ENCODE measurements at regions not wholly inside any gene's neighbourhood (a gene's known extent, or its start where the extent isn't known, plus 50 kb on each side); places are given as distances from the start of the nearest gene placed in this dataset.

DNA sequence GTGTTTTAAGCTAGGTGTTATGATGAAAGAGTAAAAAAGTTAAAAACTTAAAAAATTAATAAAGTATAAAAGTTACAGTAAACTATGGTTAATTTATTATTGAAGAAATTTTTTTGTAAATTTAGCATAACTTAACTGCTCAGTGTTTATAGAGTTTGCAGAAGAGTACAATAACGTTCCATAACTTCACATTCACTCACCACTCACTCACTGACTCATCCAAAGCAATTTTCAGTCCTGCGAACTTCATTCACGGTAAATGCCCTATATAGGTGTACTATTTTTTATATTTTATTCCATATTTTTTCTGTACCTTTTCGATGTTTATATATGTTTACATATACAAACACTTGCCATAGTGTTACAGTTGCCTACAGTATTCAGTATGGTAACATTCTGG lies 694.8 kb upstream of the SLC39A10 start:
- Histone ChIP-seq H3K4me3 (no peak overlapping the region), H3K4me1 (replicated peaks) (no peaks in the 10 kb centered on the region), H3K27me3 (replicated peaks) (no peaks in the 10 kb centered on the region), H3K27ac (no peak overlapping the region), H3K9me3 (replicated peaks) (no peaks in the 10 kb centered on the region), H3K36me3 (no peaks in the 10 kb centered on the region)
- DNase-seq (ENCODE audit: low read depth in 1 of 2, low spot score in 2 of 2), result no peak

DNA sequence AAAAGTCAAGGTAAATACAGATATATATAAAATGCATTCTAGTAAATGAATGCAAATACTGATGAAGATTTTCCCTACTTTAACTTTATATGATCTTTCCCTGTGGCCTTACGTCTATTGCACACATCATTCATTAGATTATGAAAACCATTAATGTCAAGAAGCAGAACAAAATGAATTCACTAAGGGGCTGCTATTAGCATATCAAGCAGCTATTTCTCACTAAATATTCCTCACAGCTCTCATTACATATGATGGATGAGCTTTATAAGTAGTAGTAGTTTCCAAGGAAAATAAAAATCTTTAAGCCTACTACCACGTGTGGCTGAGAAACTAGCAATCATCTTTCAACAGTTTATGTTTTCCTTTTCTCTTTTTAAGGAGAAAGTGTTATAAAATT lies 702.8 kb upstream of the SLC39A10 start:
- no peak for DNase-seq (ENCODE audit: low read depth in 1 of 2, low spot score in 2 of 2)

DNA sequence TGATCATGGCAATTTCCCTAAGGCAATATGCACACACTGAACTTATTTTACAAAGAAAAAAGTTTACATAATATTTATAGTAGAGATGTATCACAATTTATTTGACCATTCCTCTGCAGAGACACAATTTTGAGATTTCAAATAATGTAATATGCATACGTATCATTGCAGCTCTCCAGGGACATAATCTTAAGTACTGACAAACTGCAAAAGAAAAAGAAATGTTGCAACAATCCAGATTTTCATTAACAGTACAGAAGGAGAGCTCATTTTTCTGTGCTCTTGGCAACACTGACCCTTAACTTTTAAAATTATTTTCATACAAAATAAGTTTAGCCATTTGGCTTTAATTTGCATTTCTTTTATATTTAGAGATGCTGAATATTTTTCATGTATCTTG lies 710.2 kb upstream of the SLC39A10 start:
- DNase-seq (ENCODE audit: low read depth in 1 of 2, low spot score in 2 of 2), result no peak
- no peaks in the 10 kb centered on the region for H3K4me1 ChIP-seq (replicated peaks)
- H3K9me3 ChIP-seq (replicated peaks), result no peaks in the 10 kb centered on the region
- no peak overlapping the region for H3K4me3 ChIP-seq
- H3K27me3 ChIP-seq (replicated peaks), result no peaks in the 10 kb centered on the region
- H3K27ac ChIP-seq, result no peak overlapping the region
- H3K36me3 ChIP-seq, result no peaks in the 10 kb centered on the region

More for the DNA sequence above, 702.8 kb upstream of the SLC39A10 start:
- Histone ChIP-seq H3K27ac (no peak overlapping the region), H3K36me3 (no peaks in the 10 kb centered on the region), H3K27me3 (replicated peaks) (no peaks in the 10 kb centered on the region), H3K4me3 (no peak overlapping the region), H3K4me1 (replicated peaks) (no peaks in the 10 kb centered on the region), H3K9me3 (replicated peaks) (no peaks in the 10 kb centered on the region)

DNA sequence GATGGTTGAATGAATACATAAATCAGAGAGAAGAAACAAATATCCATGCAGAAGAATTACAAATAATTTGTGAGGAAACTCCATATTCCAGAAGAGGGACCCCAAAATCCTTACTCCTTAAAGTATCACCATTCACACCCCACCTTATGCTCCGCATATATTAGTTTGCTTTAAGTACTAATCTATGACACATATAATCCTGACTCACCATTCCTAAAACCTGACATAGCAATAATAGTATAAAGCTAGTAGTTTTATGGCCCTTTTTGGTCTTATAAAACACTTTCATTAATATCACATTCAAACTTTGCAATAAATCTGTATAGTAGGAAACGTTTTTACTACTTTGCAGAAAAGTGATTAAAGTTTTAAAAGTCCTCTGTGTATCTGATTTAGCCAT lies 719.0 kb upstream of the SLC39A10 start:
- H3K4me1 ChIP-seq (replicated peaks), result no peaks in the 10 kb centered on the region
- no peaks in the 10 kb centered on the region for H3K36me3 ChIP-seq
- no peak overlapping the region for H3K4me3 ChIP-seq
- no peaks in the 10 kb centered on the region for H3K27me3 ChIP-seq (replicated peaks)
- H3K27ac ChIP-seq, result no peak overlapping the region
- no peak for DNase-seq (ENCODE audit: low read depth in 1 of 2, low spot score in 2 of 2)
- no peaks in the 10 kb centered on the region for H3K9me3 ChIP-seq (replicated peaks)

DNA sequence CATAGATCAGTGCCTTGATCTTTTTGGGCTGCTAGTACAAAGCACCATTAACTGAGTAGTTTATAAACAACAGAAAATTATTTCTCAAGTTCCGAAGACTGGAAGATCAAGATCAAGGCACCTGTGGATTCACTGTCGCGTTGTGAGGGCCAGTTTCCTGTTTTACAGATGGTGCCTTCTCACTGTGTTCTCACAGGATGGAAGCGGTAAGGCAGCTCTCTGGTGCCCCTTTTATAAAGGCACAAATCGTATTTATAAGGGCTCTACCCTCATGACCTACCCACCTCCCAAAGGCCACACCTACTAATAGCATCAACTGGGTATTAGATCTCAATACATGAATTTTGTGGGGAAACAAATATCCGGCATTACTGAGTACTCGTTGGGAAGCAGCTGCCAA lies 729.5 kb upstream of the SLC39A10 start:
- no peaks in the 10 kb centered on the region for H3K4me1 ChIP-seq (replicated peaks)
- no peak overlapping the region for H3K4me3 ChIP-seq
- H3K27me3 ChIP-seq (replicated peaks), result no peaks in the 10 kb centered on the region
- H3K9me3 ChIP-seq (replicated peaks), result no peaks in the 10 kb centered on the region
- H3K36me3 ChIP-seq, result no peaks in the 10 kb centered on the region
- no peak overlapping the region for H3K27ac ChIP-seq
- no peak for DNase-seq (ENCODE audit: low read depth in 1 of 2, low spot score in 2 of 2)

DNA sequence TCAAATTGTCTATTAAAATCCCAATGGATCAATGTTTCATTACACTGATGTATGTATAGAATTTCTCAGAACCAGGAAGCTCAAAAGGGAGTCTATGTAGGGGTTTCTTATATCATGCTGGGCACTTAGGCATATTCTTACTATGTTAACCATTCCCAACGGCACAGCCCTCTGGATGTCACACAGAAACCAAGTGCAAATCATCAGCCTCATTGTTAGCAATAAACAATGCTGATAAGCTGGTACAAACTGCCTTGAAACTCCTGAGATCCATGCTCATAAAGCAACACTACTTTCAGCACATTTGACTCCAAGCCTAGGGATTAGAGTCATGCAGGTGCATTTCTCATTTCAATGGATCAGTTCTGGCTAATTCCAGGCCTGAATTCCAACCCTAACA lies 730.2 kb upstream of the SLC39A10 start:
- DNase-seq (ENCODE audit: low read depth in 1 of 2, low spot score in 2 of 2), result no peak
- H3K36me3 ChIP-seq, result no peaks in the 10 kb centered on the region
- no peaks in the 10 kb centered on the region for H3K9me3 ChIP-seq (replicated peaks)
- H3K4me3 ChIP-seq, result no peak overlapping the region
- no peaks in the 10 kb centered on the region for H3K4me1 ChIP-seq (replicated peaks)
- H3K27ac ChIP-seq, result no peak overlapping the region
- H3K27me3 ChIP-seq (replicated peaks), result no peaks in the 10 kb centered on the region

DNA sequence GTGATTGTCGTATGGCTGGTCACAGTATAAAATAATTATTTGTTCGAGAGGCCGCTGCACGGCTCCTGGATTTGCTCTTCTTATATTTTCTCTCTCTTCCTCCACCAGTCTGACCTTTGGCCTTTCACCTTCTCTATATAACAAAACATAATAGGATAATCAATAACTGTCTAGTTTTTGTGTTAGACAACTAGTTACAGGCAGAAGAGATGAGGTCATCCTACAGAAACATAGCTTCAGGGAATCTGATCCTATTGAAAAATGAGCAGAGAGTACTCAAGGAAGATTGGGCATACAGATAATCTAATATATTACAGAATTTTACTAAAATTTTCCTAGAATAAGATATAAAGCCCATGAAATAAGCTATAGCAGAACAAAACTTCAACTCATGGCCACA lies 731.3 kb upstream of the SLC39A10 start:
- Histone ChIP-seq H3K9me3 (replicated peaks) (no peaks in the 10 kb centered on the region), H3K4me3 (no peak overlapping the region), H3K27ac (no peak overlapping the region), H3K4me1 (replicated peaks) (no peaks in the 10 kb centered on the region), H3K27me3 (replicated peaks) (no peaks in the 10 kb centered on the region), H3K36me3 (no peaks in the 10 kb centered on the region)
- DNase-seq (ENCODE audit: low read depth in 1 of 2, low spot score in 2 of 2), result no peak

DNA sequence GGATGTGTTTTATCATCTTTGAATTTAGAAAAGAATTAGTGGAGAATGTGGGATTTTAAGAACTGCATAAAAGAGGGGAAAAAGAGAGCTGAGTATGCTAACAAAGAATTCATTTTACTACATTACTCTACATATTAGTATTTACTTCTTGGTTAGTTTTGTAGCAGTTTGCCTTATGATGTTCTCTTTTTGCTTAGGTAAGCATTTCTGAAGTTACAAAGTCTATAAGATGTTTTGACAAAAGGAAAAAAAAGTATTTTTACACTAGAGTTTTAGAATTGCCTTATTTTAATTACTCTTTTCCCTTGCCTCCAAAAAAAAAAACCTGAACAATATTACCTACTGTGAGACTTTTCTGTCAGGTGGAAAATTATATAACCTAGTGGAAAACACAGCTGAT lies 739.5 kb upstream of the SLC39A10 start:
- Histone ChIP-seq H3K36me3 (no peaks in the 10 kb centered on the region), H3K9me3 (replicated peaks) (peaks cover 5% of the 10 kb centered on the region), H3K27me3 (replicated peaks) (no peaks in the 10 kb centered on the region), H3K4me3 (no peak overlapping the region), H3K27ac (no peak overlapping the region), H3K4me1 (replicated peaks) (no peaks in the 10 kb centered on the region)
- no peak for DNase-seq (ENCODE audit: low read depth in 1 of 2, low spot score in 2 of 2)

DNA sequence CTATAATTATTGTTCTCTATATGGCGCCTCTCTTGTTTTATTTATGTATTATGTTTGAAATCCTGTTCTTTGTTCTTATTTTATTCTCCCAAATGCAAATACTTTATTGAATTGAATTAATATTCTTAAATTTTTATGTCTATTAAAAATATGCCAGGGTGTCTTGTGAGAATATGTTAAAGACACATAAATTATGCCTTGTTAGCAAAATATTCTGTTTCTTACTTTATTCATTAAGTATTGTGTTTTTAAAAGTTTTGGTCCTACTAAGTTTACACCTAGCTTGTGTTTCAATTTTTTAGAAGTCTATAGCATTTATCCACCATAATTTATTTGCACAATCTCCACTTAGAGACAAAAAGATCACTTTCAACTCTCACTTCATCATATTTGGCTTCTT lies 741.5 kb upstream of the SLC39A10 start:
- no peaks in the 10 kb centered on the region for H3K4me1 ChIP-seq (replicated peaks)
- H3K9me3 ChIP-seq (replicated peaks), result peaks cover 5% of the 10 kb centered on the region
- H3K4me3 ChIP-seq, result no peak overlapping the region
- no peaks in the 10 kb centered on the region for H3K27me3 ChIP-seq (replicated peaks)
- no peak overlapping the region for H3K27ac ChIP-seq
- no peaks in the 10 kb centered on the region for H3K36me3 ChIP-seq
- no peak for DNase-seq (ENCODE audit: low read depth in 1 of 2, low spot score in 2 of 2)

DNA sequence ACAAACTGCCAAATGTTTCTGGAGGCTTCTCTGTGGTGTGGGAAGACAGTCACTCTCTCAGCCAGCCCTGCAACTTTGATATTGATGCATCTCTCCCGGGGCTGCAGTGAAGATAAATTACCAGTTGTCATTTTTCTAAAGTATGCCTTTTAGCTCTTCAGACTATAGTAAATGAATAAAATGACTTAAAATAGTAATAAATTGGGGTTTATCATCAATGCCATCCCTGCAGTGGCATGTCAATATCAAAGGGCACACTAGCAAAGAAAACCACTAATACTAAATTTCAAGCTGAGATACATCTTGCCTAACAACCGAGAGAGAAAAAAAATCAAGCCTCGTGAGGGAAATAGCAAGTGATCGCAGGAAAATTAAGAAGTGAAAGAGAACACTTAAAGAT lies 749.5 kb upstream of the SLC39A10 start:
- Histone ChIP-seq H3K4me1 (replicated peaks) (no peaks in the 10 kb centered on the region), H3K36me3 (no peaks in the 10 kb centered on the region)
- DNase-seq (ENCODE audit: low read depth in 1 of 2, low spot score in 2 of 2), result no peak

DNA sequence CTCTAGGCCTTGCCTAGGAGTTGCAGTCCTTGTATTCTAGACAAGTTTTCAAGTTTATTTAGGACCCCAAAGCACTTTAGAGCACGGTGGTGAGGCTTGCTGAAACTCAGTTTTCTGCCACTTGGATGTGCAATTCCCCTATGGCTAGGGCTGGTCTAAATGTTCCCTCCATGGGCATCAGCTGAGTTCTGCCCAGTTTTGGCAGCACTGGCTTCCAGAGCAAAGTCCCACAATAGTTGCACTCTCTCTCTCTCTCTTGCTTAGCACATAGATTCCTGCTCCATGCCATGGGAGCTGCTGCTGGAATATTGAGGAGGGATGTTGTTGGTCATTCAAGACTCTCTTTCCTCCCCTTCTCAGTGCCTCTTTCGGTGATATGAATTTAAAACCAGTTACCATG lies 760.2 kb upstream of the SLC39A10 start:
- Histone ChIP-seq H3K27me3 (replicated peaks) (no peaks in the 10 kb centered on the region), H3K4me3 (no peak overlapping the region), H3K4me1 (replicated peaks) (no peaks in the 10 kb centered on the region), H3K27ac (no peak overlapping the region), H3K36me3 (no peaks in the 10 kb centered on the region), H3K9me3 (replicated peaks) (no peaks in the 10 kb centered on the region)
- DNase-seq (ENCODE audit: low read depth in 1 of 2, low spot score in 2 of 2), result no peak

More for the DNA sequence above, 749.5 kb upstream of the SLC39A10 start:
- H3K27me3 ChIP-seq (replicated peaks), result no peaks in the 10 kb centered on the region
- H3K27ac ChIP-seq, result no peak overlapping the region
- no peak overlapping the region for H3K4me3 ChIP-seq
- H3K9me3 ChIP-seq (replicated peaks), result no peaks in the 10 kb centered on the region

DNA sequence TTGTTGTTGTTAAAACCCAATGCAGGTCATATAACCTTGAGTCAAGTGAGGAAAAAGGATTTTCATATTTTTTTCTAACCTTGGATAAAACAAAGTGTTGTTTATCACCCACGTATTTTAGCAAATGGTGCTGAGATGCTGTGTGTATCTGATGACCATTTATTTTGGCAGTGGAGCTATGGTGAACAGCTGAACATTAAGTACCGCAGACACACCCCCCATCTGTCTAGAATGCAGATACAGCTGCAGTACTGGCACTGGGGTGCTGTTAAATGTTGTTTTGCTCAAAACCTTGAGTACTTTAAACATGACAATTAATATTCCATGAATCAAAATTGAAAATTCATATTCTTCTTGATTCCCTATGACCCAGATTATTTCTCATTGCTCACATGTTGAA lies 773.3 kb upstream of the SLC39A10 start:
- Histone ChIP-seq H3K9me3 (replicated peaks) (no peaks in the 10 kb centered on the region), H3K4me1 (replicated peaks) (no peaks in the 10 kb centered on the region), H3K4me3 (no peak overlapping the region), H3K27me3 (replicated peaks) (no peaks in the 10 kb centered on the region), H3K36me3 (no peaks in the 10 kb centered on the region), H3K27ac (no peak overlapping the region)
- DNase-seq (ENCODE audit: low read depth in 1 of 2, low spot score in 2 of 2), result no peak

DNA sequence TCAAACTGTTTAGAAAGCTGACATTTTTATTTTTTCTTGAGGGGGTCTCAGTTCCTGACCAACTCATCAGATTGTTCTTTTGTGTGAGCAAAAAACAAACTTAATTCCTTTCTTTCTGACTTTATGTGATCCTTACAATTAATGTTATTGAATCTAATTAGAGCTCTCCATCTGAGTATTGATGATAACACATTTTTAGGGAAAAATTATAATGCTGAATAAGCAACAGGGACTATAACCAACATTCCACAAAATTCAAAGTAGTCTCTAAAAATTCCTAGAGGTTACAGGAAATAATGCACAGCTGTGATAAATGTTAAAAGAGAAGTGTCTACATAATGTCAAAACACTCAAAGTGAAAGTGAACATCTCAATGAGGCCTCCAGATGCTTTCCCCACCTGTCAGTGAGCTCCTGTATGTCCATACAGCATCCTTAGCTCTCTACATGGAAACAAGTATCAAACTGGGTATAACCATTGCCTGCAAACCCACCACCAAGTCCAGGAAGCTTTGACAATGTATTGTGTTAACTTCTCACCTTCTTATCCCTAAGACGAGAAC lies 786.0 kb upstream of the SLC39A10 start:
- H3K4me3 ChIP-seq, result no peak overlapping the region
- no peak overlapping the region for H3K27ac ChIP-seq
- H3K27me3 ChIP-seq (replicated peaks), result no peaks in the 10 kb centered on the region
- no peaks in the 10 kb centered on the region for H3K9me3 ChIP-seq (replicated peaks)
- no peak for DNase-seq (ENCODE audit: low read depth in 1 of 2, low spot score in 2 of 2)
- H3K4me1 ChIP-seq (replicated peaks), result no peaks in the 10 kb centered on the region
- no peaks in the 10 kb centered on the region for H3K36me3 ChIP-seq

DNA sequence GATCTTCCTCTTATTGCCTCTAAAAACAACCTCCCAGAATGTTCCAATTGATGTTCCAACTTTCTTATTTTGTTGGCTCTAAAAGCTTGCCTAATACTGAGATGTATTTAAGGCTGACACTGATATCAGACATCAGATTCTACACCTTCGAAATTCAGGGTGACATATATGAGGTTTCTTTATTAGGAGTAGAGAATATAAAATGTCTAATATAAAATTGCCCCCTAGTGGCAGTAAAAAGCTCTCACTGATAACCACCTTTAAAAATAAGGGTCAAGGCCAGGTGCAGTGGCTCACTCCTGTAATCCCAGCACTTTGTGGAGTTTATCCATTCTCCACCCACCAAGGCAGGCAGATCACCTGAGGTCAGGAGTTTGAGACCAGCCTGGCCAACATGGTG lies 789.7 kb upstream of the SLC39A10 start:
- DNase-seq (ENCODE audit: low read depth in 1 of 2, low spot score in 2 of 2), result no peak
- H3K27me3 ChIP-seq (replicated peaks), result no peaks in the 10 kb centered on the region
- no peaks in the 10 kb centered on the region for H3K4me1 ChIP-seq (replicated peaks)

DNA sequence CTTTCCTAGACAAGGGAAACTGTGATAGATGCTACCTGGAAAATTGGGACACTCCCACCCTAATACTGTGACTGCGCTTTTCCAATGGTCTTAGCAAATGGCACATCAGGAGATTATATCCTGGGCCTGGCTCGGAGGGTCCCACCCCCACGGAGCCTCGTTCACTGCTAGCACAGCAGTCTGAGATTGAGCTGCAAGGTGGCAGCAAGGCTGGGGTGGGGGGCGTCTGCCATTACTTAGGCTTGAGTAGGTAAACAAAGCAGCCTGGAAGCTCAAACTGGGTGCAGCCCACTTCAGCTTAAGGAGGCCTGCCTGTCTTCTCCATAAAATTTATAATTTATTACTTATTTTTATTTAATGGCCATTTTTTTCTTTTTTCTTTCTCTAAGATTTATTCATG lies 802.1 kb upstream of the SLC39A10 start:
- no peak overlapping the region for H3K27ac ChIP-seq
- H3K4me3 ChIP-seq, result no peak overlapping the region
- H3K27me3 ChIP-seq (replicated peaks), result no peaks in the 10 kb centered on the region
- H3K4me1 ChIP-seq (replicated peaks), result no peaks in the 10 kb centered on the region
- no peaks in the 10 kb centered on the region for H3K36me3 ChIP-seq
- no peak for DNase-seq (ENCODE audit: low read depth in 1 of 2, low spot score in 2 of 2)
- H3K9me3 ChIP-seq (replicated peaks), result 0 out of 2 replicates have a peak, but pooled peaks cover 2% of the 10 kb centered on the region

More for the DNA sequence above, 789.7 kb upstream of the SLC39A10 start:
- Histone ChIP-seq H3K9me3 (replicated peaks) (no peaks in the 10 kb centered on the region), H3K4me3 (no peak overlapping the region), H3K27ac (no peak overlapping the region), H3K36me3 (no peaks in the 10 kb centered on the region)

Measured in SJSA1 (cell line).